Superior temporal gyrus (tissue), 1 donor: ENCODE measurements at regions not wholly inside any gene's neighbourhood (a gene's known extent, or its start where the extent isn't known, plus 50 kb on each side); places are given as distances from the start of the nearest gene placed in this dataset.
"Not testable (repeated sequence)": the region's sequence is repeated elsewhere in the genome, so short reads cannot be mapped to it uniquely, and the experiment has no call there.

Source experiments
- DNase-seq: peaks from one replicate; pipeline ENCODE4 v3.0.0-alpha.2; 2016; ENCODE audit errors: extremely low spot score

- no peak for DNase-seq
Measured at GRCh38 chr7:24434972-24435371, 138.3 kb upstream of the PALS2 start.

GRCh38 chr7:24436131-24436920, 136.9 kb upstream of the PALS2 start:
- no peak for DNase-seq

DNA sequence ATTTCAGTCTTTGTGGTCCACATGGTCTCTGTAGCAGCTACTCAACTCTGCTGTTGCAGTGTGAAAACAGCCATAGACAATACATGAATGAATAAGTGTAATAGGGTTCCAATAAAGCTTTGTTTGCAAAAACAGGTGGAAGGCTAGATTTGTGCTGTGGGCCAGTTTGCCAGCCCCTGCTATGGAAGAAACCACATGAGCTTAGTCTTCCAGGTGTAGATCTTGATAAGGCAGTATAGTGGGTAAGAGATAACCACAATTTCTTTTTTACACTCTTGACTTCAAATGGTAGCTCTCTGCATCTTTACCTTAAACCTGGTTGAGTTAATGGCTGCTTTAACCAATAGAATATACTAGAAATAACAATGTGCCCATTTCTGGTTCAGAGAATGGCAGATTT, 135.0 kb upstream of the PALS2 start:
- no peak for DNase-seq

DNA sequence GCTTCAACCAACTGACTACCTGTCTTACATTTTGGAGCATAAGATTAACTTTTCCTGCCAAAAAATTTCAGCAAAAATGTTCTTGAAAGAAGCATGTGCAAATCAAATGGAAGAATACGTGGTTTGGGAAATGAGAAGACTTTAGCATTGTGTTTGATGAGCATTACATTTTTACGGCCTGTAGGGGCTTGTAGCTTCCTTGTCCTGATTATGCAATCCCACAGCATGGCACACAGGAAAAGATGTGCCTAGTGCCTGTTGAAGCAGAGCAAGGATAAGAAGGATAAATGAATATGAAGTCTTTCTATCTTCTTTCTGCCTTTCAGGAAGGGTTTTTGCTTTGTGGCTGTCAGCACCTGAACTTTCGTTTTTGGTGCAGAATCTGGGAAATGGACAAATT, 134.1 kb upstream of the PALS2 start:
- not testable (repeated sequence) for DNase-seq

DNA sequence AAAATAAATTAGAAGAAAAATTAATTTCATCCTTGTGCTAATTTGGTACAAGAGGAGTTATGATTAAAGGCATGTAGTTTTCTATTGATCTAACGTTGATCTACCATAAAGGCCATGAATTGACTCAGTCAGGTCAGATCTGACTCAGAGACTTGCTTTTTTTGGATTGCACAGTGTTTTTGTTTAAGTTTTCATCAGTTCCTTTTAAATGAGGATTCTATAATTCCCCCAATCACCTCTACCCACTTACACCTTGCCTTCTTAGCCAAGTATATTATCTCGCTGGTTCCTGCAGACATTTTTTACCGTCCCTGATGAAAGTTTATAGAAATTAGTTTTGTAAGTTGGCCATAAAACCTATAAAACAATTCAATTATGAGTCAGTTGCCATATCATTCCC, 132.4 kb upstream of the PALS2 start:
- DNase-seq = no peak

GRCh38 chr7:24441314-24442027, 131.8 kb upstream of the PALS2 start:
- DNase-seq = peak; percentile 20

DNA sequence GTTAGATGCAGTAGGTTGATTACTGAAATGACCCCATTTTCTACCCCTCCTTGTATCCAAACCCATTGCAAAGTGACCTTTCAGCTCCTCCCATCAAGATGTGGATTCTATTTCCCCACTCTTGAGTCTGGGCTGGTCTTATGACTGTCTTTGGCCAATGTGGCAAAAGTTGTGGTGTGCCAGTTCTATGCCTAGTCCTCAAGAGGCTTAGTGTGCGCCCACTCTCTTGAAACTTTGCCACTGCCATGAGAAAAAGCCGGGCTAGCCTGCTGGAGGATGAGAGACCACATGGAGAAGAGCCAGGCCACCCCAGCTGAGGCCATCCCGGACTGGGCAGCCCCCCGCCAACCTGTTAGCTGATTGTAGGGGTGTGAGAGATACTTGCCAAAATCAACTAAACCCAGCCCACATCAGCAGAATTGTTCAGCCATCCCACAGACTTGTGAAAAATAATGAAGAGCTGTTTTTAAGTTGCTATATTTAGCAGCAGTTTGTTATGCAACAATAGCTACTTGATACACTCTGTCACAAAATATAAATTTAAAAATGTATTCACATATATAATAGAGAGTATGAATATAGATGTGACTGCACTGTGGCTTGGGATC, 131.0 kb upstream of the PALS2 start:
- DNase-seq = peak; percentile 35

- DNase-seq = peak; percentile 53
Measured at GRCh38 chr7:24444666-24445440, 128.4 kb upstream of the PALS2 start.

GRCh38 chr7:24448038-24448437, 125.2 kb upstream of the PALS2 start:
- no peak for DNase-seq

DNA sequence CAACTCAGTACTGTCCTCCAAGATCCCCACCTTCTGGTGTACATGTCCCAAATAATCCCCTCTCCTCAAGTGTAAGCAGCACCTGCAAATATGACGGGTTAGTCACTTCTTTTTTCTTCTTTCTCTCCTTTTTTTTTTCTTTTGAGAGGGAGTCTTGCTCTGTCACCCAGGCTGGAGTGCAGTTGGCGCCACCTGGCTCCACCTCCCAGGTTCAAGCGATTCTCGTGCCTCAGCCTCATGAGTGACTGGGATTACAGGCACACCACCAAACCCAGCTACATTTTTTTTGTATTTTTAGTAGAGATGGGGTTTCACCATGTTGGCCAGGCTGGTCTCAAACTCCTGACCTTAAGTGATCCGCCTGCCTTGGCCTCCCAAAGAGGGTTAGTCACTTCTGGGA, 123.8 kb upstream of the PALS2 start:
- not testable (repeated sequence) for DNase-seq

DNA sequence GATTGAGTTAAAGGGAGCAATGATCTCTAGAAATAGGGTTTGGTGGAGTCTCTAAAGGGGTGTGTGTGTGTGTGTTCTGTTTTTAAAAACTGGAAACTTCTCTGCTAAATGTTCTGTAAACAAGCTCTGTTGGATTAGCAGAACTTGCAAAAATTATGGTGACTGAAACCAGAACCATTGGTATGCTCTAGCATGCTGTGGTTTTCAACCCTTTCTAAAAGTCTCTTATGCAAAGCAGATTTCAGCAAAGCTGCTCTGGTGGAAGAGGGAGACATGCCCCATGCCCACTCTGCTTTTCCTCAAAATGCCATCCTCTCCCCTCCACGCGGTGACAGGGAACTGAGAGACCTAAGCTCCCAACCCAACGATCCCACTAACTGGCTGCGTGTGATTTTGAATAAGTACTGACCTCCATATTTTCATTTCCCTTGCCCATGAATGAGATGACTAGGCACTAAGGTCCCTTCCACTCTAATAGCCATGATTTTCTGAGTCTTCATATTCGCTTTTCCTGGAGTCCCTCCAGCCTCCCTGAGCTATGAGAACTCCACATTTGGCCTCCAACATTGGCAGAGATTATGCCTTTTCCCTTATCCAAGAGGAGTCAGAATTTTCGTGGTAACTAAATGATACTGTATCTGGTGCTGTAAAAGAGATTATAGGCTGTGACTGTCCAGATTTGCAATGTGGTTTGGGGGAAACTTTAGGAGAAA, 117.3 kb upstream of the PALS2 start:
- DNase-seq = no peak

DNA sequence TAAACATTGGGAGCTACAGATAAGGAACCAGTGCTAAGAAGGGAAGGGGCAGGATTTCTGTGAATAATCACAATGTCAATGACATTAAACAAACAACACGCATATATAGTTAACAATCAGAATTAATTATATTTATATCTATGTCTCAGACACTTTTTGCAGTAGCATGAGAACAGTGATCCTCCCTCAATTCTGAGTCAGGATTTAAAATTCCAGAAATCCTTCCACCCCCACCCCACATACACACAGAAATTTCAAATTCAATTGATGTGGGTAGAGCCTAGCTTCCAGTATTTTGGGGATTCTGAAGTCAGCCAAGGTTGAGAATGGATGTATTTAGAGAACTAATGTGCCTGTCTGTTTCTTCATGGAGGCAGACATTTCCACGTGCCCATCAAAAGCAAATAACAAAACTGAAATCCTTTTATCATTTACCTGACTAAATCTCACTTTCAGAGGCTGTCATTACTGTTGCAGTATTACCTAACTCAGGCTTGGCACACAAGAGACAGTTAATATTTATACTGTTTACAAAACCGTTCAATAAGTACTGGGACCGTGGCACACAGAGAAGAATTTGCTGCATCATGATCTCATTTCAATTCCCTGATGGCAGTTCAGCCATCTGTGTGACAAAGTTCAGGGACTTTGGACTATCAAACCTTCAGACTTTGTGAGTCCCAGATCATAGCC, 116.6 kb upstream of the PALS2 start:
- no peak for DNase-seq

DNA sequence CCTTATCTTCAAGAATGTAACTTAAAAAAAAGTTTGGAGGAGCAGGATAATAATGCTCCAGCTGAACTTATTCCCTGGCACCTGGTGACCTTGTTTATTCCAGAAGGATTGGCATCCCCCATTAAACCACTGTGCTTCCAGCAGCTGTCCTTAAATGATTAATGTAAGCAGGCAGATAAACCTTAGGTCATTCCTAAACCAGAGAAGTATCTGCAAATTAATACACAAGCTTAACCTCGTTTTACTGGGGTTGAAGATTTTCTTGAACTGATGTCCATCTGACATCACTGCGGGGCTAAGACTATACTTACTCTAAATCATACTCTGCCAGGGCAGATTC, 116.1 kb upstream of the PALS2 start:
- DNase-seq = no peak

- no peak for DNase-seq
Measured at GRCh38 chr7:24462117-24462516, 111.1 kb upstream of the PALS2 start.

GRCh38 chr7:24462984-24463383, 110.3 kb upstream of the PALS2 start:
- DNase-seq = no peak

GRCh38 chr7:24463474-24463873, 109.8 kb upstream of the PALS2 start:
- no peak for DNase-seq

DNA sequence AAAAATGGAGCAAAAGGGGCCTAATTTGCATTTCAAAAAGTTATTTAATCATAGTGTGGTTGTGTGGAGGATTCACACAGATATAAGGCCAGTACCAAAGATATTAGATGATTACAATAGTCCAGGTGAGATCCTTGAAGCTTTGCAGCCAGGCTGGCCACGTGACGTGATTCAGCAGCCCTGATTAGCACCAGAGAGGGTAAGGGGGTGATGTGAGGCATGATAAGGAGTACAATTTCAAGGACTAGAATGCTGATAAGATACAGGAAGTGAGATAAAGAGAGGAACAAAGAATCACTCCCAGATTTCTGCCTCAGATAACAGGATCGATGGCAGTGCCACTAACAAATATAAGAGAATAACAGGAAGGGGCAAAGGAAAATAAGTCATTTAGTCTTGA, 108.4 kb upstream of the PALS2 start:
- no peak for DNase-seq

DNA sequence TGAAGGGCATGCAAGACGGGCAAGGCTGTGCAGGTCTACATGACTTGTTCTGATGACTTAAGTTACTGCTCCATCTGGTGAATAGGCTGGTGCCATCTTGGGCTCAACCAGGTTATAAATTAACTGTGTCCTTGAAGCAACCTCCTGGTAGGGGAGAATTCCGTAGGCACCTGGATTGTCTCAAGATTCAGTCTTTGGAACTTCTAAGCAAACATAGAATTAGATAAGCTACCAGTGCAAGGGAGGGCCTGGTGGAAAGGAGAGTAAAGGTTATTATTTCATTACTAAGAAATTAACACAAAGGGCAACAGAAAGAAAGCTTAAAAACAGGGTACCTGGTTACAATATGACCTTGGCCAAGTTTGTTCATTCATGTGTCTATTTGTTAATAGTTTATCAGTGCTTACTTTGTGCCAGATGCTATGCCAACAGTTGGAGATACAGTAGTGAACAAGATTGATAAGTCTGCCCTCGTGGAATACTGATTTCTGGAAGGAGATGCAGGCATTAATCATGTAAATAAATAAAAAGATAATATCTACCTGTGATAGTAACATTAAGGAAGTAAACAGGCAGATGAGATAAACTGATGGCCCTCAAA, 107.0 kb upstream of the PALS2 start:
- no peak for DNase-seq

DNA sequence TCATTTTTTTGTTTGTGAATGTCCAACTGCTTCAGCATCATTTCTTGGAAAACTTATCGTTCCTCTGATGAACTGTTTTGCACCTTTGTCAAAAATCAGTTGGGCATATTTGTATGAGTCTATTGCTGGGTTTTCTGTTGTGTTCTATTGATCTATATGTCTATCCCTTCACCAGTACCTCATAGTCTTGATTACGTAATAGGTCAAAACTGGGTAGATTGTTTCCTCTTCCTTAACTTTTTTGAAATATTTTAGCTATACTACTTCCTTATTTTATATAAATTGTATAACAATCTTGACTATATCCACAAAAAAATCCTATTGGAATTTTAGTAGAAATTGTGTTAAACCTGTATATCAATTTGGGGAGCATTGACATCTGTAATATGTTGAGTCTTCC, 104.1 kb upstream of the PALS2 start:
- DNase-seq = no peak

GRCh38 chr7:24472093-24472492, 101.2 kb upstream of the PALS2 start:
- DNase-seq = no peak
